Liver (tissue), 8 donors: ENCODE measurements at regions not wholly inside any gene's neighbourhood (a gene's known extent, or its start where the extent isn't known, plus 50 kb on each side); places are given as distances from the start of the nearest gene placed in this dataset.

ENCODE experiments used
- DNase-seq: peaks from one replicate; pipeline ENCODE4 v3.0.0-alpha.2; 2017; ENCODE audit warnings: low spot score
- H3K27ac ChIP-seq, 2 donors: one replicate each; pipeline ENCODE4 v1.7.0; 2013; ENCODE audit warnings: inconsistent platforms in 2 of 2, low read length in 2 of 2, control low read depth in 1 of 2, low read depth in 1 of 2, mild to moderate bottlenecking in 1 of 2
- H3K27me3 ChIP-seq, 4 donors: one replicate each; pipeline versions ENCODE4 v1.6.1 to v1.7.0; 2013; ENCODE audit warnings: low read length in 3 of 4, inconsistent platforms in 1 of 4, mild to moderate bottlenecking in 1 of 4, moderate library complexity in 1 of 4; ENCODE audit not compliant: control insufficient read depth in 4 of 4, insufficient read depth in 4 of 4
- H3K36me3 ChIP-seq, 4 donors: one replicate each; pipeline versions ENCODE4 v1.6.1 to v1.7.0; 2013; ENCODE audit warnings: low read length in 3 of 4, mild to moderate bottlenecking in 3 of 4, low read depth in 1 of 4, moderate library complexity in 1 of 4; ENCODE audit not compliant: control insufficient read depth in 4 of 4, insufficient read depth in 3 of 4
- H3K4me1 ChIP-seq, 4 donors: one replicate each; pipeline versions ENCODE4 v1.6.1 to v1.7.0; 2013; ENCODE audit warnings: low read length in 3 of 4, mild to moderate bottlenecking in 3 of 4, moderate library complexity in 1 of 4; ENCODE audit not compliant: control insufficient read depth in 4 of 4, insufficient read depth in 4 of 4
- H3K4me3 ChIP-seq, 3 donors: one replicate each; pipeline versions ENCODE4 v1.6.1 to v1.7.0; 2013; ENCODE audit warnings: low read length in 3 of 3, control low read depth in 1 of 3, low read depth in 1 of 3, mild to moderate bottlenecking in 1 of 3
- H3K9ac ChIP-seq, 2 donors: one replicate each; pipeline ENCODE4 v1.7.0; 2013; ENCODE audit warnings: low read length in 2 of 2, mild to moderate bottlenecking in 2 of 2, moderate library complexity in 2 of 2, control low read depth in 1 of 2, low read depth in 1 of 2
- H3K9me3 ChIP-seq, 4 donors: one replicate each; pipeline versions ENCODE4 v1.6.1 to v1.7.0; 2013; ENCODE audit warnings: low read length in 3 of 4; ENCODE audit not compliant: control insufficient read depth in 4 of 4
- ATF3 ChIP-seq: IDR thresholded peaks from 2 replicates; pipeline ENCODE4 v1.6.1; 2016; ENCODE audit warnings: antibody characterized with exemption
- EGR1 ChIP-seq, 2 donors: IDR thresholded peaks; 2 replicates each; pipeline ENCODE4 v1.6.1; 2016 to 2018; ENCODE audit warnings: antibody characterized with exemption in 2 of 2, low read depth in 2 of 2
- FOXA1 ChIP-seq: IDR thresholded peaks from 2 replicates; pipeline ENCODE4 v1.6.1; 2016; ENCODE audit warnings: antibody characterized with exemption
- FOXA2 ChIP-seq: IDR thresholded peaks from 2 replicates; pipeline ENCODE4 v1.6.1; 2016; ENCODE audit warnings: antibody characterized with exemption
- GABPA ChIP-seq, 2 donors: IDR thresholded peaks in 1 of 2; conservative IDR thresholded peaks in 1 of 2; 2 replicates each; pipeline ENCODE4 v1.6.1; 2016; ENCODE audit warnings: antibody characterized with exemption in 2 of 2, mild to moderate bottlenecking in 1 of 2, moderate library complexity in 1 of 2
- HNF4A ChIP-seq, 2 donors: conservative IDR thresholded peaks; 2 replicates each; pipeline ENCODE4 v1.6.1; 2016; ENCODE audit warnings: antibody characterized with exemption in 2 of 2, mild to moderate bottlenecking in 2 of 2
- HNF4G ChIP-seq: IDR thresholded peaks from 2 replicates; pipeline ENCODE4 v1.6.1; 2016; ENCODE audit warnings: antibody characterized with exemption
- JUND ChIP-seq, 2 donors: IDR thresholded peaks; 2 replicates each; pipeline ENCODE4 v1.6.1; 2016; ENCODE audit warnings: antibody characterized with exemption in 2 of 2
- MAX ChIP-seq: IDR thresholded peaks from 2 replicates; pipeline ENCODE4 v1.6.1; 2016; ENCODE audit warnings: antibody characterized with exemption
- NR2F2 ChIP-seq: IDR thresholded peaks from 2 replicates; pipeline ENCODE4 v1.6.1; 2016; ENCODE audit warnings: antibody characterized with exemption
- RAD21 ChIP-seq, 2 donors: IDR thresholded peaks; 2 replicates each; pipeline ENCODE4 v1.6.1; 2016; ENCODE audit warnings: antibody characterized with exemption in 2 of 2, mild to moderate bottlenecking in 2 of 2
- REST ChIP-seq: IDR thresholded peaks from 2 replicates; pipeline ENCODE4 v1.6.1; 2016; ENCODE audit warnings: antibody characterized with exemption, mild to moderate bottlenecking
- RXRA ChIP-seq, 2 donors: IDR thresholded peaks; 2 replicates each; pipeline ENCODE4 v1.6.1; 2017 to 2018; ENCODE audit warnings: antibody characterized with exemption in 2 of 2, mild to moderate bottlenecking in 1 of 2
- SP1 ChIP-seq: IDR thresholded peaks from 2 replicates; pipeline ENCODE4 v1.6.1; 2018; ENCODE audit warnings: antibody characterized with exemption, mild to moderate bottlenecking
- TAF1 ChIP-seq: conservative IDR thresholded peaks from 2 replicates; pipeline ENCODE4 v1.6.1; 2016; ENCODE audit warnings: antibody characterized with exemption, mild to moderate bottlenecking
- YY1 ChIP-seq: IDR thresholded peaks from 2 replicates; pipeline ENCODE4 v1.6.1; 2016; ENCODE audit warnings: antibody characterized with exemption, mild to moderate bottlenecking
- whole genome bisulfite sequencing: extraction: QIAGEN DNeasy Blood & Tissue Kit; methylation state at CpG from one replicate; pipeline ENCODE4 v1.1.7; 2013; 5-methylcytosine and 5-hydroxymethylcytosine counted together
- TF ChIP-seq, protein P1 (sequence below): IDR thresholded peaks from 2 replicates; pipeline ENCODE4 v1.6.1; 2016; ENCODE audit warnings: antibody characterized with exemption
- TF ChIP-seq, protein P2 (sequence below): fragments of 150-350 bp; IDR thresholded peaks from 2 replicates; pipeline ENCODE4 v1.5.1; 2017; ENCODE audit warnings: improper control_type of control experiment, low read depth, low read length; ENCODE audit not compliant: missing input control
- donor health status: healthy.
- donor health status: healthy.
- donor health status: healthy.
- donor health status: healthy.
- donor health status: healthy.

DNA sequence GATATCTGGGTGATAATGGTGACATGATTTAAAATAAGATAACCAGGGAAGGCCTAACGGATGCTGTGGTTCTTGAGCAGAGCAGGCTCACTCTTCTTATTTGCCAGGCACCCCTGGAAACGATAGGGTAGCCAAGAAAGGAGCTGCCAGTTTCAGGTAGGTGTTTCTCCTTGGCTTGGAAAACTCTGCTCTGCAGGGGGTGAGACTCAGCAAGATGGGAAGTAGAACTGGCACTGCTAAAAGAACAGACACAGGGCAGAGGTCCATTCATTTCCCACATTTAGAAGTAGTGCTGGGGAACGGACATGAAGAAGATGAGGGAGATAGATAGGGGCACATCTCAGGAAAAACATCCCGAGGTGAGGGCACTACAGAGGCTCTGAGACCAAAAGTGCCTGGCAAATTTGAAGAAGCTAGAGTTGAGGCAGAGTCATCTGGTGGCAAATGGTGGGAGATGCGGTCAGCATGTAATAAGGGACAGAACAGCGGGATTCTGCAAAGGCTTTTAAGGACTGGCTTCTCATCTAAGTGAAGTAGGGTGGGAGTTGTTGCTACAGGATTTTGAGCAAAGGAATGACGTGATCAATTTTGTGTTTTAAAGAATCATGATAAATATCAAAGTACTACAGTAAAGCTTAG is 323.4 kb upstream of the PLSCR5 start:
- TF ChIP-seq HNF4G (no peak), EGR1 (IDR thresholded peaks at IDR 0.05; ENCODE audit: low read depth in 2 of 2) (no peak), TAF1 (no peak), YY1 (no peak), GABPA (IDR thresholded peaks at IDR 0.05 in 1 of 2, conservative IDR thresholded peaks at IDR 0.05 in 1 of 2) (no peak), RXRA (IDR thresholded peaks at IDR 0.05) (no peak), FOXA2 (no peak)
- Histone ChIP-seq H3K9ac (no peak overlapping the region), H3K4me3 (no peak overlapping the region), H3K27me3 (no peaks in the 10 kb centered on the region), H3K9me3 (no peaks in the 10 kb centered on the region), H3K36me3 (no peaks in the 10 kb centered on the region), H3K4me1 (no peaks in the 10 kb centered on the region), H3K27ac (no peak overlapping the region)
- 63% methylated on average over 7 of the region's 7 CpGs for WGBS
- DNase-seq: no peak

- no peak overlapping the region for H3K27ac ChIP-seq
- H3K27me3 ChIP-seq: no peaks in the 10 kb centered on the region
- H3K4me3 ChIP-seq: no peak overlapping the region
- WGBS: 83% methylated on average over 8 of the region's 8 CpGs
- H3K9ac ChIP-seq: no peak overlapping the region
- H3K4me1 ChIP-seq: no peaks in the 10 kb centered on the region
- H3K36me3 ChIP-seq: no peaks in the 10 kb centered on the region
- DNase-seq: no peak
- TF ChIP-seq, protein P1, sequence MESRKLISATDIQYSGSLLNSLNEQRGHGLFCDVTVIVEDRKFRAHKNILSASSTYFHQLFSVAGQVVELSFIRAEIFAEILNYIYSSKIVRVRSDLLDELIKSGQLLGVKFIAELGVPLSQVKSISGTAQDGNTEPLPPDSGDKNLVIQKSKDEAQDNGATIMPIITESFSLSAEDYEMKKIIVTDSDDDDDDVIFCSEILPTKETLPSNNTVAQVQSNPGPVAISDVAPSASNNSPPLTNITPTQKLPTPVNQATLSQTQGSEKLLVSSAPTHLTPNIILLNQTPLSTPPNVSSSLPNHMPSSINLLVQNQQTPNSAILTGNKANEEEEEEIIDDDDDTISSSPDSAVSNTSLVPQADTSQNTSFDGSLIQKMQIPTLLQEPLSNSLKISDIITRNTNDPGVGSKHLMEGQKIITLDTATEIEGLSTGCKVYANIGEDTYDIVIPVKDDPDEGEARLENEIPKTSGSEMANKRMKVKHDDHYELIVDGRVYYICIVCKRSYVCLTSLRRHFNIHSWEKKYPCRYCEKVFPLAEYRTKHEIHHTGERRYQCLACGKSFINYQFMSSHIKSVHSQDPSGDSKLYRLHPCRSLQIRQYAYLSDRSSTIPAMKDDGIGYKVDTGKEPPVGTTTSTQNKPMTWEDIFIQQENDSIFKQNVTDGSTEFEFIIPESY: no peak
- no peak for TF ChIP-seq MAX
- TF ChIP-seq RAD21 (IDR thresholded peaks at IDR 0.05): no peak
- TF ChIP-seq TAF1: no peak
- no peak for TF ChIP-seq NR2F2
- TF ChIP-seq REST: no peak
- TF ChIP-seq FOXA1: no peak
- no peak for TF ChIP-seq GABPA (IDR thresholded peaks at IDR 0.05 in 1 of 2, conservative IDR thresholded peaks at IDR 0.05 in 1 of 2)
- TF ChIP-seq EGR1 (IDR thresholded peaks at IDR 0.05; ENCODE audit: low read depth in 2 of 2): no peak
- no peak for TF ChIP-seq ATF3
- no peak for TF ChIP-seq HNF4A (conservative IDR thresholded peaks at IDR 0.05)
- TF ChIP-seq HNF4G: no peak
- no peak for TF ChIP-seq SP1
- TF ChIP-seq JUND (IDR thresholded peaks at IDR 0.05): no peak
- TF ChIP-seq YY1: no peak
- no peak for TF ChIP-seq FOXA2
- TF ChIP-seq, protein P2, sequence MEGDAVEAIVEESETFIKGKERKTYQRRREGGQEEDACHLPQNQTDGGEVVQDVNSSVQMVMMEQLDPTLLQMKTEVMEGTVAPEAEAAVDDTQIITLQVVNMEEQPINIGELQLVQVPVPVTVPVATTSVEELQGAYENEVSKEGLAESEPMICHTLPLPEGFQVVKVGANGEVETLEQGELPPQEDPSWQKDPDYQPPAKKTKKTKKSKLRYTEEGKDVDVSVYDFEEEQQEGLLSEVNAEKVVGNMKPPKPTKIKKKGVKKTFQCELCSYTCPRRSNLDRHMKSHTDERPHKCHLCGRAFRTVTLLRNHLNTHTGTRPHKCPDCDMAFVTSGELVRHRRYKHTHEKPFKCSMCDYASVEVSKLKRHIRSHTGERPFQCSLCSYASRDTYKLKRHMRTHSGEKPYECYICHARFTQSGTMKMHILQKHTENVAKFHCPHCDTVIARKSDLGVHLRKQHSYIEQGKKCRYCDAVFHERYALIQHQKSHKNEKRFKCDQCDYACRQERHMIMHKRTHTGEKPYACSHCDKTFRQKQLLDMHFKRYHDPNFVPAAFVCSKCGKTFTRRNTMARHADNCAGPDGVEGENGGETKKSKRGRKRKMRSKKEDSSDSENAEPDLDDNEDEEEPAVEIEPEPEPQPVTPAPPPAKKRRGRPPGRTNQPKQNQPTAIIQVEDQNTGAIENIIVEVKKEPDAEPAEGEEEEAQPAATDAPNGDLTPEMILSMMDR: no peak
- no peak for TF ChIP-seq RXRA (IDR thresholded peaks at IDR 0.05)
- H3K9me3 ChIP-seq: peaks cover 0 to 3% (median 1%) of the 10 kb centered on the region in 4 donors
Measured at GRCh38 chr3:146921693-146922092, 316.5 kb upstream of the PLSCR5 start.
